ENCODE measurements at regions not wholly inside any gene's neighbourhood (a gene's known extent, or its start where the extent isn't known, plus 50 kb on each side); places are given as distances from the start of the nearest gene placed in this dataset.
A peak's percentile ranks its signal among the peaks of the same experiment; 100 is the strongest.

DNA sequence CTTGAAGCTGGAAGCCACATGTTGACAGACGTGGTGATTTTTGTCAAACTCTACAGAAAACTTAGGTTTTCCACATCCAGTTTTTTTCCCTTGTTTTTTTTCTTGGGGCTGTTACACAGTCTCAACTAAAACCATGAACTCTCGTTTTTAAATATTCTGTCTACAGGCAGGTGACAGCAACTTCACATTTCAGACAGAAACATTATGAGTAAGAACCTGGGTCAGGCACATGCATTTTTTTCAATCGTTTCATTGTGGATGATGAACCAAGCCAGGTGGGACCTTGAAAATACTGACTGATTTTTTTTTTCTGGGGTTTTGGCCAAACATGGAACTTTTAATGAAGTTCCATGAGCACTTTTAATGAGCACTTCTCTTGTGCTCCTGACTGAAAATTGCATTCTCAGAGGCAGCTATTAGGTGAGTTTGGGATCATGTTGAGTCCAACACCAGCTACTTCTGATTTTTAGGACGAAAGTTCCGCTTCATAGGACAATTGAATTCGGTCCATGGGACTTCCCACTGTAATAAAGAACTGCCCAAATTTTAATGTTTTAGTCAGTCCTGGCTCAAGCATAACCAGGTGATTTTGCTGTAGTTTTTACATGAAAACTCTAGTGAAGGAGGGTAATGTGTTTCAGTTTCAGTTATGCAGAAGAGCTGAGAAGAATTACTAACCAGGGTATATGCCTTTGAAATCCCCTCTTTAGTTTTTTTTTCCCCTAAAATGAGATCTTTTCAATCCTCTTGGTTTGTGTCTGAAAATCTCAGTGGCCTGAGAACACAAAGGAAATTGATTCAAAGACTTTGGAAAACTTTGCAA, 93.2 kb upstream of the ADAMTS16 start:
- 80% methylated on average over 4 of the region's 6 CpGs for WGBS (ENCODE audit: insufficient coverage)
- no peak overlapping the region for H3K27ac ChIP-seq (ENCODE audit: low read length)
- no peaks in the 10 kb centered on the region for H3K4me1 ChIP-seq (ENCODE audit: control insufficient read depth, insufficient read depth, low read length)
- no peak overlapping the region for H3K4me3 ChIP-seq (ENCODE audit: low read length)
- DNase-seq, result no peak
- H3K9me3 ChIP-seq (replicated peaks; ENCODE audit: control insufficient read depth, low read depth, low read length), result no peaks in the 10 kb centered on the region
- H3K27me3 ChIP-seq (ENCODE audit: control insufficient read depth, insufficient read depth, low read length), result no peaks in the 10 kb centered on the region
- H3K36me3 ChIP-seq (ENCODE audit: control insufficient read depth, insufficient read depth, low read length), result no peaks in the 10 kb centered on the region

DNA sequence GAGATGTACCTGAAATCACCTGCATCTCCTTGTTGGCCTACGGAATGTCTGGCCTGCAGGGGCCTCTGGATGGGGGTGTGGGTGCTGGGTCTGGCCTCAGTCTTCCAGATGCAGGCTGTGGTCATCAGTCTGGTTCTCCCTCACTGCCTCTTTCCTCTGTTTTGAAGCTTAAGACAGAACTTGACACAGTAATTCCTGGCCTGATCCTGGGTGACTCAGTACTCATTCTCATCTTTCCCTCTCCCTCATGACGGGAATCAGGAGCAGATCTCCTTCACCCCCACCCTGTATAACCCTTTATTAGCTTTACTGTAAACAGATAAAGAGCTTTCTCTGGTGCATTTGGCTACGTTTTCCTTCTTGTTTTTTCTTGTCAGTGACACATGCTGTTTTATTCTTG, 89.3 kb upstream of the ADAMTS16 start:
- no peak for DNase-seq
- no peaks in the 10 kb centered on the region for H3K36me3 ChIP-seq (ENCODE audit: control insufficient read depth, insufficient read depth, low read length)
- no peak overlapping the region for H3K27ac ChIP-seq (ENCODE audit: low read length)
- no peak overlapping the region for H3K4me3 ChIP-seq (ENCODE audit: low read length)
- no peaks in the 10 kb centered on the region for H3K4me1 ChIP-seq (ENCODE audit: control insufficient read depth, insufficient read depth, low read length)
- H3K27me3 ChIP-seq (ENCODE audit: control insufficient read depth, insufficient read depth, low read length), result no peaks in the 10 kb centered on the region
- 57% methylated on average over 2 of the region's 3 CpGs for WGBS (ENCODE audit: insufficient coverage)
- H3K9me3 ChIP-seq (replicated peaks; ENCODE audit: control insufficient read depth, low read depth, low read length), result no peaks in the 10 kb centered on the region

GRCh38 chr5:5055712-5056111, 84.4 kb upstream of the ADAMTS16 start:
- no peaks in the 10 kb centered on the region for H3K4me1 ChIP-seq (ENCODE audit: control insufficient read depth, insufficient read depth, low read length)
- WGBS (ENCODE audit: insufficient coverage), result no CpG with 5 or more reads among the region's 1 CpG
- H3K4me3 ChIP-seq (ENCODE audit: low read length), result no peak overlapping the region
- H3K27me3 ChIP-seq (ENCODE audit: control insufficient read depth, insufficient read depth, low read length), result no peaks in the 10 kb centered on the region
- no peak overlapping the region for H3K27ac ChIP-seq (ENCODE audit: low read length)
- no peak for DNase-seq
- H3K36me3 ChIP-seq (ENCODE audit: control insufficient read depth, insufficient read depth, low read length), result no peaks in the 10 kb centered on the region
- H3K9me3 ChIP-seq (replicated peaks; ENCODE audit: control insufficient read depth, low read depth, low read length), result no peaks in the 10 kb centered on the region

GRCh38 chr5:5061836-5062235, 78.3 kb upstream of the ADAMTS16 start:
- H3K9me3 ChIP-seq (replicated peaks; ENCODE audit: control insufficient read depth, low read depth, low read length), result no peaks in the 10 kb centered on the region
- DNase-seq, result no peak
- H3K36me3 ChIP-seq (ENCODE audit: control insufficient read depth, insufficient read depth, low read length), result no peaks in the 10 kb centered on the region
- H3K4me3 ChIP-seq (ENCODE audit: low read length), result no peak overlapping the region
- H3K27ac ChIP-seq (ENCODE audit: low read length), result no peak overlapping the region
- H3K27me3 ChIP-seq (ENCODE audit: control insufficient read depth, insufficient read depth, low read length), result no peaks in the 10 kb centered on the region
- 87% methylated on average over 9 of the region's 12 CpGs for WGBS (ENCODE audit: insufficient coverage)
- H3K4me1 ChIP-seq (ENCODE audit: control insufficient read depth, insufficient read depth, low read length), result peaks cover 7% of the 10 kb centered on the region

DNA sequence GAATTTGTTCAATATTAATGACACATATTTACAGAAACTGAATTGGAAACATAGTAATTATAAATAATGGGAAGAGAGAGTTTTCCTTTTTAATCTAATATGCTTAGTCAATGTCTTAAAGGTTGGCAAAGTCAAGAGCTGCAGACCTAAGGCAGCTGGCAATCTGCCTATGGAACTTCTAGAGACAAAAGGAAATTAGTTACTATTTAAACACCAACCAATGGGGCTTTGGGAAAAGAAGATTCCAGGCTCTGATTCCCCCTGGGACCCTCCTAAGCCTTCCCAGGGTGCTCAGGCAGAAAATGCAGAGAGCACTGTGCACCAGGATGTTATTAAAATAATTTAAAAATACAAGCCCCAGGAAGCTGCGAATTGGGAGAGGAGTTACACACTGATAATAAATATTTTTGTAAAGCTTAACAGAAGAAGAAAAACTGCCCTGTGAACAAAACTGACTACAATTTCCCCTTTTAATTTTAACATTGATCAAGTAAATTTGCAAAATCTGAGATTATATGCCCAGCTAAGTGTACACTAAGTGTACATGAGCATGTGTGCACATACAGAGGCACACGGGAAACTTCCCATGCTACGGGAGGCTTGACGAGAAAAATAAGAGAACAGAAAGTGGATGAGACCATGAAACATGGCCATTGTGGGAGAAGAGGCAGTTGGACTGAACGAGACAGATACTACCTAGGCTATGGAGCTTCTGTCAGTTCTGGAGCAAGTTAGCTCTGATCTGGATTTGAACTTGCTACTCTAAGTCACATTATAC, 77.4 kb upstream of the ADAMTS16 start:
- no peak for DNase-seq
- H3K27ac ChIP-seq (ENCODE audit: low read length), result no peak overlapping the region
- H3K36me3 ChIP-seq (ENCODE audit: control insufficient read depth, insufficient read depth, low read length), result no peaks in the 10 kb centered on the region
- peaks cover 7% of the 10 kb centered on the region for H3K4me1 ChIP-seq (ENCODE audit: control insufficient read depth, insufficient read depth, low read length)
- H3K4me3 ChIP-seq (ENCODE audit: low read length), result no peak overlapping the region
- WGBS (ENCODE audit: insufficient coverage), result 63% methylated on average over 3 of the region's 5 CpGs
- no peaks in the 10 kb centered on the region for H3K9me3 ChIP-seq (replicated peaks; ENCODE audit: control insufficient read depth, low read depth, low read length)
- no peaks in the 10 kb centered on the region for H3K27me3 ChIP-seq (ENCODE audit: control insufficient read depth, insufficient read depth, low read length)

DNA sequence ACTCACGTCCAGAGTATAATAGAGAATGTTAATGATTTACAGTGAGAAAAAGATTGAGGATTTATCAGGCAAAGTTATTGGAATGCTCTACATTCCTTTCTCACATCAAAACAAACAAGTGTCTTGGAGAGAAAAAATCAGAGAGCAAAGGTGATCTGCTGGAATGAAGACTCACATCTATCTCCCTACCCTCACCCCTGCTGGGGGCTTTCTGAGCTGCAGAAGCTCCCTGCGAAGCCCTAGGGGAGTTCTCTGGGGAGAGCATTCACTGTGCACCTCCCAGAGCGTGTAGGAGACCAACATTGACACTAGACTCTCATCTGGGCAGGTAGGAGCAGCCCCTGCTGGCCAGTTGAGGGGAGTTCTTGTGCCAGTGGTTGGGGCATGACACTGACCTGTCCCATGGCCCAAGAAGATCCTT, 76.6 kb upstream of the ADAMTS16 start:
- DNase-seq, result no peak
- Histone ChIP-seq H3K4me3 (ENCODE audit: low read length) (no peak overlapping the region), H3K36me3 (ENCODE audit: control insufficient read depth, insufficient read depth, low read length) (no peaks in the 10 kb centered on the region), H3K9me3 (replicated peaks; ENCODE audit: control insufficient read depth, low read depth, low read length) (no peaks in the 10 kb centered on the region), H3K4me1 (ENCODE audit: control insufficient read depth, insufficient read depth, low read length) (peaks cover 7% of the 10 kb centered on the region), H3K27me3 (ENCODE audit: control insufficient read depth, insufficient read depth, low read length) (no peaks in the 10 kb centered on the region), H3K27ac (ENCODE audit: low read length) (no peak overlapping the region)
- WGBS (ENCODE audit: insufficient coverage), result 69% methylated on average over 2 of the region's 3 CpGs

- peaks cover 7% of the 10 kb centered on the region for H3K4me1 ChIP-seq (ENCODE audit: control insufficient read depth, insufficient read depth, low read length)
- DNase-seq, result no peak
- H3K36me3 ChIP-seq (ENCODE audit: control insufficient read depth, insufficient read depth, low read length), result no peaks in the 10 kb centered on the region
- WGBS (ENCODE audit: insufficient coverage), result 90% methylated on average over 4 of the region's 4 CpGs
- H3K4me3 ChIP-seq (ENCODE audit: low read length), result no peak overlapping the region
- no peaks in the 10 kb centered on the region for H3K9me3 ChIP-seq (replicated peaks; ENCODE audit: control insufficient read depth, low read depth, low read length)
- no peaks in the 10 kb centered on the region for H3K27me3 ChIP-seq (ENCODE audit: control insufficient read depth, insufficient read depth, low read length)
- no peak overlapping the region for H3K27ac ChIP-seq (ENCODE audit: low read length)
These were observed 74.7 kb upstream of the ADAMTS16 start for GRCh38 chr5:5065472-5065871.

DNA sequence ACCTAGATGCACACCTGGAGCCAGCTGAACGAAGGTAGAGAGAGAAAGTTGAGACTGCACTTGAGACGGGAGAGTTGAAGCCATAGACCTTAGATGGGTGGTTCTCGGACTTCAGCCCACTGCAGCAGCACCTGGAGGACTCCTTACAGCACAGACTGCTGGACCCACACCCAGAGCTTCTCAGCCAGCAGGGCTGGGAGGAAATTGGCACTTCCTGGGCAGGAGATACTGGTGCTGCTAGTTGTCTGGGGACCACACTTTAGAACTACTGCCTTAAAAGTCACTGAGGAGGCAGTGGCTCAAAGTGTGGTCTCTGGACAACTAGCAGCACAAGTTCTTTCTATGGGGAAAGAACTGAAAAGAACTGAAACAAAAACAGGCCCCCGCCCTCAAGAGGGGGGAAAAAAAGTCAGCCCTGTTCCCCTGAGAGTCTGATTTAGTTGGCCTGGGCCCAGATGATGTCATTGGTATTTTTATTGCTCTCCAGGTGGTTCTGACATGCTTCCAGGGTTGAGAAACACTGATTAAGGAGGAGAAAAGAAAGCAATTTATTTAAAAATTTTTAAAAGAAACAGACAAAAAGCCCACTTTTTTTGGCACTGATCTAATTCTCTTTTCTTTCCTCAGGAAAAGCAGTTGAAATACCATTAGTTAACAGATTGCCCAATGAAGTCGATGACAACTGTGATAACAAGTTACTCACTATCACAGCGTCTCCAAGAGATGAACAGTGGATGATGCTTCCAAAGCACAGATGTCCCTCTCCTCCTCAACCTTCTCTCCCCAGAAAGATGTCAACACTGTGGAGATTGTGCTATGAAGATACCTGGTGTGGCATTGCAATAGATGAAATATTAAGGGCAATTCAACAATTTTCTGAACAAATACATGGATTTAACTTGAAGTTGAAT, 73.6 kb upstream of the ADAMTS16 start:
- 49% methylated on average over 2 of the region's 6 CpGs for WGBS (ENCODE audit: insufficient coverage)
- no peak overlapping the region for H3K4me3 ChIP-seq (ENCODE audit: low read length)
- H3K27me3 ChIP-seq (ENCODE audit: control insufficient read depth, insufficient read depth, low read length), result no peaks in the 10 kb centered on the region
- no peak overlapping the region for H3K27ac ChIP-seq (ENCODE audit: low read length)
- peak; percentile 27 for DNase-seq
- H3K4me1 ChIP-seq (ENCODE audit: control insufficient read depth, insufficient read depth, low read length), result peaks cover 7% of the 10 kb centered on the region
- no peaks in the 10 kb centered on the region for H3K36me3 ChIP-seq (ENCODE audit: control insufficient read depth, insufficient read depth, low read length)
- no peaks in the 10 kb centered on the region for H3K9me3 ChIP-seq (replicated peaks; ENCODE audit: control insufficient read depth, low read depth, low read length)

- H3K27ac ChIP-seq (ENCODE audit: low read length), result no peak overlapping the region
- H3K36me3 ChIP-seq (ENCODE audit: control insufficient read depth, insufficient read depth, low read length), result no peaks in the 10 kb centered on the region
- no peaks in the 10 kb centered on the region for H3K9me3 ChIP-seq (replicated peaks; ENCODE audit: control insufficient read depth, low read depth, low read length)
- DNase-seq, result no peak
- H3K27me3 ChIP-seq (ENCODE audit: control insufficient read depth, insufficient read depth, low read length), result no peaks in the 10 kb centered on the region
- H3K4me3 ChIP-seq (ENCODE audit: low read length), result no peak overlapping the region
- no CpG with 5 or more reads among the region's 5 CpGs for WGBS (ENCODE audit: insufficient coverage)
- peaks cover 7% of the 10 kb centered on the region for H3K4me1 ChIP-seq (ENCODE audit: control insufficient read depth, insufficient read depth, low read length)
These were observed 70.3 kb upstream of the ADAMTS16 start for GRCh38 chr5:5069851-5070250.

DNA sequence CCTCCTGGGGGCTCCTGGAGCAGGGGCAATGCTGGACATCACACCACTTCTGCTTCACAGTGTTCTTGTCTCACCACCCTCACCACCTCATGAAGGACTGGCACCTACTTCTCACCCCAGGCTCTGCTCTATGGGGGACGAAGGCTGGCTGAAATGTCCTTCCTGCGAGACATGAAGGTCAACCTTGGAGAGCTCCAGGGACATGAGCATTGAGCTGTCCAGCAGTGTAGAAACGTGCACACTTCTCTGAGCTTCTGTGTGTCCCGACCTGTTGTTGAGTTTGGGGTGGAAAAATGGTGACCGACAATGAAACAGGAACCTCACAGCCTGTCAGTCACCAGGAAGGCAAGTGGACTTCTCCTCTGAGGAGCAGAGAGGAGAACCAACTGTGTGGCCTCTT, 68.6 kb upstream of the ADAMTS16 start:
- H3K27ac ChIP-seq (ENCODE audit: low read length), result no peak overlapping the region
- no peaks in the 10 kb centered on the region for H3K9me3 ChIP-seq (replicated peaks; ENCODE audit: control insufficient read depth, low read depth, low read length)
- H3K27me3 ChIP-seq (ENCODE audit: control insufficient read depth, insufficient read depth, low read length), result no peaks in the 10 kb centered on the region
- H3K4me1 ChIP-seq (ENCODE audit: control insufficient read depth, insufficient read depth, low read length), result peaks cover under 1% of the 10 kb centered on the region
- WGBS (ENCODE audit: insufficient coverage), result 86% methylated on average over 5 of the region's 5 CpGs
- H3K4me3 ChIP-seq (ENCODE audit: low read length), result no peak overlapping the region
- H3K36me3 ChIP-seq (ENCODE audit: control insufficient read depth, insufficient read depth, low read length), result no peaks in the 10 kb centered on the region
- no peak for DNase-seq

All from muscle of leg (tissue), 3 donors.